GM20000 (cell line): ENCODE measurements at regions not wholly inside any gene's neighbourhood (a gene's known extent, or its start where the extent isn't known, plus 50 kb on each side); places are given as distances from the start of the nearest gene placed in this dataset.

Experiments
- DNase-seq: peaks from one replicate; pipeline ENCODE4 v3.0.0; 2012; ENCODE audit warnings: low spot score
- CTCF ChIP-seq: IDR thresholded peaks from 2 replicates; pipeline ENCODE4 v1.5.1; 2012; ENCODE audit warnings: mild to moderate bottlenecking, control low read depth; ENCODE audit errors: extremely low read depth, missing control alignments

GRCh38 chr7:20064181-20064970, 152.8 kb downstream of the MACC1 start:
- TF ChIP-seq CTCF: no peak
- DNase-seq: no peak

- DNase-seq: no peak
- no peak for TF ChIP-seq CTCF
Measured at GRCh38 chr7:20063644-20064043, 153.5 kb downstream of the MACC1 start.

GRCh38 chr7:20062932-20063331, 154.3 kb downstream of the MACC1 start:
- no peak for TF ChIP-seq CTCF

GRCh38 chr7:20053334-20054104, 163.7 kb downstream of the MACC1 start:
- no peak for TF ChIP-seq CTCF

More at GRCh38 chr7:20062932-20063331, 154.3 kb downstream of the MACC1 start:
- DNase-seq: no peak

GRCh38 chr7:20050241-20050966, 166.8 kb downstream of the MACC1 start:
- no peak for TF ChIP-seq CTCF
- DNase-seq: no peak

More at GRCh38 chr7:20053334-20054104, 163.7 kb downstream of the MACC1 start:
- no peak for DNase-seq

GRCh38 chr7:20038676-20039075, 178.5 kb downstream of the MACC1 start:
- no peak for DNase-seq
- TF ChIP-seq CTCF: no peak
